ENCODE measurements at regions not wholly inside any gene's neighbourhood (a gene's known extent, or its start where the extent isn't known, plus 50 kb on each side); places are given as distances from the start of the nearest gene placed in this dataset.

GRCh38 chr11:70751142-70751734, 352.9 kb downstream of the CTTN start:
- DNase-seq = no peak

GRCh38 chr11:70755410-70756158, 357.3 kb downstream of the CTTN start:
- DNase-seq = peak; percentile 55

GRCh38 chr11:70756341-70756740, 358.0 kb downstream of the CTTN start:
- DNase-seq = no peak

- no peak for DNase-seq
Observed at GRCh38 chr11:70756756-70757155, 358.4 kb downstream of the CTTN start.

GRCh38 chr11:70757241-70757640, 358.9 kb downstream of the CTTN start:
- DNase-seq = no peak

GRCh38 chr11:70758206-70758605, 359.9 kb downstream of the CTTN start:
- no peak for DNase-seq

GRCh38 chr11:70759846-70760245, 361.5 kb downstream of the CTTN start:
- DNase-seq = no peak

- no peak for DNase-seq
Observed at GRCh38 chr11:70760416-70761020, 362.2 kb downstream of the CTTN start.

GRCh38 chr11:70761094-70761907, 363.0 kb downstream of the CTTN start:
- DNase-seq = no peak

- DNase-seq = no peak
Observed at GRCh38 chr11:70761908-70762337, 363.6 kb downstream of the CTTN start.

- DNase-seq = no peak
Observed at GRCh38 chr11:70762810-70763209, 364.5 kb downstream of the CTTN start.

GRCh38 chr11:70763606-70764005, 365.3 kb downstream of the CTTN start:
- no peak for DNase-seq

- no peak for DNase-seq
Observed at GRCh38 chr11:70764356-70764905, 366.1 kb downstream of the CTTN start.

- DNase-seq = no peak
Observed at GRCh38 chr11:70766901-70767300, 368.6 kb downstream of the CTTN start.

- no peak for DNase-seq
Observed at GRCh38 chr11:70768346-70769095, 370.2 kb downstream of the CTTN start.

- no peak for DNase-seq
Observed at GRCh38 chr11:70769106-70769505, 370.8 kb downstream of the CTTN start.

- DNase-seq = no peak
Observed at GRCh38 chr11:70769521-70769920, 371.2 kb downstream of the CTTN start.

GRCh38 chr11:70771099-70771885, 373.0 kb downstream of the CTTN start:
- no peak for DNase-seq

GRCh38 chr11:70772950-70773349, 374.6 kb downstream of the CTTN start:
- DNase-seq = no peak

GRCh38 chr11:70775386-70776075, 377.2 kb downstream of the CTTN start:
- DNase-seq = no peak
